ENCODE measurements at regions not wholly inside any gene's neighbourhood (a gene's known extent, or its start where the extent isn't known, plus 50 kb on each side); places are given as distances from the start of the nearest gene placed in this dataset.

GRCh38 chr5:86039351-86039750 is 578.4 kb upstream of the COX7C start:
- Histone ChIP-seq H2AFZ (ENCODE audit: low read length) (no peak overlapping the region), H3K9me3 (ENCODE audit: low read depth, low read length) (no peaks in the 10 kb centered on the region), H3K4me1 (ENCODE audit: insufficient read depth, low read length) (no peaks in the 10 kb centered on the region), H4K20me1 (ENCODE audit: insufficient read depth, low read length) (no peaks in the 10 kb centered on the region), H3K27me3 (ENCODE audit: insufficient read depth, low read length) (no peaks in the 10 kb centered on the region), H3K36me3 (ENCODE audit: insufficient read depth, low read length) (no peaks in the 10 kb centered on the region), H3K79me2 (ENCODE audit: insufficient read depth, low read length) (no peaks in the 10 kb centered on the region), H3K4me3 (ENCODE audit: insufficient read depth, low read length) (no peak overlapping the region), H3K4me2 (ENCODE audit: insufficient read depth, low read length) (no peak overlapping the region), H3K27ac (ENCODE audit: low read depth, low read length) (no peak overlapping the region)
- DNase-seq (ENCODE audit: insufficient read length, low spot score, missing footprints) = no peak
- no peak for TF ChIP-seq CTCF (IDR thresholded peaks at IDR 0.05; ENCODE audit: extremely low read depth, low read depth, low read length)

DNA sequence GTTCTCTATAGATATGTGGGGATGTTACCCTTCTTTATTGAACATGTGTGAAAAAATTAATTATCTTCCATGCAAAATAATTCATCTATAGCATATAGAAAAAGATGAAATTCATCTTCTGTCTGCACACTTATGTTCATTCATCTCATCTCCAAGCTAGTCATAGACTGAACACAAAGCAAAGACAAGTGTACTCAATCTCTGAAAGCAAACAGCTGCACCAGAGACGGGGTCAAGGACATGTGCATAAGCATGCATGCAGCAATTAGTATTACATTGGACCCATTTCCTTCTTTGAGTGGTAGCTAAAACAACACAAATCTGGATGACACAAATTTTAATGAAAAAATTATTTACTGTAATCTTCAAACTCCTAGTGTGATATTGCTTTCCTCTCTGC is 547.0 kb upstream of the COX7C start:
- no peaks in the 10 kb centered on the region for H3K9me3 ChIP-seq (ENCODE audit: low read depth, low read length)
- H3K27me3 ChIP-seq (ENCODE audit: insufficient read depth, low read length) = no peaks in the 10 kb centered on the region
- no peaks in the 10 kb centered on the region for H4K20me1 ChIP-seq (ENCODE audit: insufficient read depth, low read length)
- H3K36me3 ChIP-seq (ENCODE audit: insufficient read depth, low read length) = no peaks in the 10 kb centered on the region
- TF ChIP-seq CTCF (IDR thresholded peaks at IDR 0.05; ENCODE audit: extremely low read depth, low read depth, low read length) = no peak
- H3K79me2 ChIP-seq (ENCODE audit: insufficient read depth, low read length) = no peaks in the 10 kb centered on the region
- no peak overlapping the region for H2AFZ ChIP-seq (ENCODE audit: low read length)
- H3K4me3 ChIP-seq (ENCODE audit: insufficient read depth, low read length) = no peak overlapping the region
- no peaks in the 10 kb centered on the region for H3K4me1 ChIP-seq (ENCODE audit: insufficient read depth, low read length)
- H3K4me2 ChIP-seq (ENCODE audit: insufficient read depth, low read length) = no peak overlapping the region
- no peak for DNase-seq (ENCODE audit: insufficient read length, low spot score, missing footprints)
- no peak overlapping the region for H3K27ac ChIP-seq (ENCODE audit: low read depth, low read length)

- no peaks in the 10 kb centered on the region for H3K36me3 ChIP-seq (ENCODE audit: insufficient read depth, low read length)
Measured at GRCh38 chr5:86074297-86074696, 543.4 kb upstream of the COX7C start.

GRCh38 chr5:86075139-86075538 is 542.6 kb upstream of the COX7C start:
- Histone ChIP-seq H4K20me1 (ENCODE audit: insufficient read depth, low read length) (no peaks in the 10 kb centered on the region), H3K4me2 (ENCODE audit: insufficient read depth, low read length) (no peak overlapping the region)

More at GRCh38 chr5:86074297-86074696, 543.4 kb upstream of the COX7C start:
- DNase-seq (ENCODE audit: insufficient read length, low spot score, missing footprints) = no peak
- Histone ChIP-seq H3K9me3 (ENCODE audit: low read depth, low read length) (no peaks in the 10 kb centered on the region), H2AFZ (ENCODE audit: low read length) (no peak overlapping the region), H3K27me3 (ENCODE audit: insufficient read depth, low read length) (no peaks in the 10 kb centered on the region), H3K79me2 (ENCODE audit: insufficient read depth, low read length) (no peaks in the 10 kb centered on the region), H3K4me1 (ENCODE audit: insufficient read depth, low read length) (no peaks in the 10 kb centered on the region), H3K27ac (ENCODE audit: low read depth, low read length) (no peak overlapping the region), H4K20me1 (ENCODE audit: insufficient read depth, low read length) (no peaks in the 10 kb centered on the region), H3K4me3 (ENCODE audit: insufficient read depth, low read length) (no peak overlapping the region), H3K4me2 (ENCODE audit: insufficient read depth, low read length) (no peak overlapping the region)
- TF ChIP-seq CTCF (IDR thresholded peaks at IDR 0.05; ENCODE audit: extremely low read depth, low read depth, low read length) = no peak

More at GRCh38 chr5:86075139-86075538, 542.6 kb upstream of the COX7C start:
- Histone ChIP-seq H3K79me2 (ENCODE audit: insufficient read depth, low read length) (no peaks in the 10 kb centered on the region), H3K4me1 (ENCODE audit: insufficient read depth, low read length) (no peaks in the 10 kb centered on the region), H2AFZ (ENCODE audit: low read length) (no peak overlapping the region), H3K27ac (ENCODE audit: low read depth, low read length) (no peak overlapping the region), H3K36me3 (ENCODE audit: insufficient read depth, low read length) (no peaks in the 10 kb centered on the region), H3K9me3 (ENCODE audit: low read depth, low read length) (no peaks in the 10 kb centered on the region), H3K4me3 (ENCODE audit: insufficient read depth, low read length) (no peak overlapping the region), H3K27me3 (ENCODE audit: insufficient read depth, low read length) (no peaks in the 10 kb centered on the region)
- TF ChIP-seq CTCF (IDR thresholded peaks at IDR 0.05; ENCODE audit: extremely low read depth, low read depth, low read length) = no peak
- no peak for DNase-seq (ENCODE audit: insufficient read length, low spot score, missing footprints)
